ENCODE measurements at regions not wholly inside any gene's neighbourhood (a gene's known extent, or its start where the extent isn't known, plus 50 kb on each side); places are given as distances from the start of the nearest gene placed in this dataset.
A peak's percentile ranks its signal among the peaks of the same experiment; 100 is the strongest.
"Not testable (repeated sequence)": the region's sequence is repeated elsewhere in the genome, so short reads cannot be mapped to it uniquely, and the experiment has no call there.

GRCh38 chr13:33418224-33418953, 132.8 kb upstream of the STARD13 start:
- DNase-seq: not testable (repeated sequence)

DNA sequence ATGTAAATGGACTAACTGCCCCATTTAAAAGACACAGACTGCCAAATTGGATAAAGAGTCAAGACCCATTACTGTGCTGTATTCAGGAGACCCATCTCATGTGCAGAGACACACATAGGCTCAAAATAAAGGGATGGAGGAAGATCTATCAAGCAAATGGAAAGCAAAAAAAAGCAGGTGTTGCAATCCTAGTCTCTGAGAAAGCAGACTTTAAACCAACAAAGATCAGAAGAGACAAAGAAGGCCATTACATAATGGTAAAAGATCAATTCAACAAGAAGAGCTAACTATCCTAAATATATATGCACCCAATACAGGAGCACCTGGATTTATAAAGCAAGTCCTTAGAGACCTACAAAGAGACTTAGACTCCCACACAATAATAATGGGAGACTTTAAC, 134.6 kb upstream of the STARD13 start:
- DNase-seq: not testable (repeated sequence)

DNA sequence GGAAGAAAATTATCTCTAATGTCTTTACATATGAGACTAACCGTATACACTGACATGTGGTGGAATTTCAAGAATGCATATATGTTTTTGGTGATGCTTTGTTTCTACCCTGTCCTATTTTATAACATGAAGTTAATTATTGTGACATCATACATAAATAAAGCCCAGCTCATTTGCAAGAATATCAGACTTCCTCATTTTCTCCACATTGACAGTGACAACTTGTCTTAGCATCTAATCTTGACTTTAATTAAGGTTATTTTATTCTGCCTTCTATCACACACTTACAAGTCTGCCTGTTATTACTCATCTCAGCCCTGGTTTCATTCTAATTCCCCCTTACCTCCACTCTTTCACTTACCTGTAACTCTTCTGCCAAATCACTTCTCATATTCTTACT, 140.6 kb upstream of the STARD13 start:
- DNase-seq: no peak

DNA sequence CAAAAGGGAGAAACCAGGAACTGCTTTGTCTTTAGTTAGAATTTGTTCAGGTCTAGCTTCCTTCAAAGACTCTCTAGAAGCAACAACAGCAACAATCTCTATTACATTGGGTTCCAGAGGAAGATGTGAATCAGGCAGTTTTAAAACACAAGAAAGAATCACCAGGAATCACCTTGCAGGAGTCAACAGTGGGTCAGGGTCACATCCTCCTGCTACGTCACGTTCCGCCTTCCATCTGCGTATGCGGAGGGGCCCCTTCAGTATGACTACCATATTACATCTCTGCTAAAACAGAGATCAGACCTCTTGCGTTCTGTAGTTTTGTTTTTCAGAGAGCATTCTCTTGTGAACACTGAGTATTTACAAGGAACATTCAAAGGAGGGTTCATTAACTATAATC, 147.8 kb upstream of the STARD13 start:
- DNase-seq: no peak

DNA sequence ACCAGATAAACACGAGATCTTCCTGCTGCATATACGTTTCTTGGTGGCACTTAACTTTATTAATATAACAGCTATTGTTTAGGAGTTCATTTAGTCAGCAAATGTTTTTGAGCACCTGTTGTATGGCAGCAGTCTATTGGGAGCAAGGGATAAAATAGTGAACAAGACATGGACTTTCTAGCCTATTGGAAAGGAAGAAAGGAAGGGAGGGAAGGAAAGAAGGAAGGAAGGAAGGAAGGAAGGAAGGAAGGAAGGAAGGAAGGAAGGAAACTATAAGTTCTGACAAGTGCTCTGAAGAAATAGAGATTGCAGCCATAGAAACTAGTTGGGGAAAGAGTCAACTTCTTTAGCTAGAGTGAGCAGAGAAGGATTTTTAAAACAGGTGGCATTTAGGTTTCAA, 149.1 kb upstream of the STARD13 start:
- DNase-seq: no peak

DNA sequence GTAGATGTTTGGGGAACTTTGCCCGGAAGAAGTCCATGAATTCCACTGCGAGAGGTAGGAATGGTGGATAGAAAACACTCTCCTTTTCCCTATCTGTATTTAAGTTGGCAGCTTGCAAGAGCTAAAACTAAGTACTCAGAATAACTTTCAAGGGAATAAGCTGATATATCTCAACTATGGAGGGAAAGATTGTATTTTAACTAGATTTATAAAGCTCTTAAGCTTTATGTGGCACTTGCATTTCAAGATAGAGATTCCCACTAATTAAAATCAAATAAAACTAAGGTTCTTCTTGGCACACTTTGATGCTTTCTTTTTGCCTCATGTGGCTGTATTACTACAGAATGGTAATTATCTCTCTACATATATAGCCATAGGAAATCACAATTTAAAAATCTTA, 149.7 kb upstream of the STARD13 start:
- no peak for DNase-seq

DNA sequence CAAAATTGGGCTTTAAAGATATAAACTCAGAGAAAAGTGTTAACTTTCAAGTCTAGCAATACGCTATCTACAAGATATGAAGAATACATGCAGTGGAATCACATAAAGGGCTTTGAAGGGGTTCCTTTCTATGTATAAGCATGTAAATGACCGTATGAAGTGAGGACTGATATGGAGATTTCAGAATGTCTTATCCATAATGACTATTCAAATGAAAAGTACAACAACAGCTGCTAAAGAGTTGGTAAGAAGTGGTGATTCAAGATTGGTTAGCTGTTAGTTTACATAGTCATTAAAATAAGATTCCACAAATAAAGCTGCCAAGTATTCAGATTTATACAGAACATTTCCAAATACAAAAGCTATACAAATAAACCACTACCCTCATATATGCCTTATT, 153.4 kb upstream of the STARD13 start:
- DNase-seq: no peak

DNA sequence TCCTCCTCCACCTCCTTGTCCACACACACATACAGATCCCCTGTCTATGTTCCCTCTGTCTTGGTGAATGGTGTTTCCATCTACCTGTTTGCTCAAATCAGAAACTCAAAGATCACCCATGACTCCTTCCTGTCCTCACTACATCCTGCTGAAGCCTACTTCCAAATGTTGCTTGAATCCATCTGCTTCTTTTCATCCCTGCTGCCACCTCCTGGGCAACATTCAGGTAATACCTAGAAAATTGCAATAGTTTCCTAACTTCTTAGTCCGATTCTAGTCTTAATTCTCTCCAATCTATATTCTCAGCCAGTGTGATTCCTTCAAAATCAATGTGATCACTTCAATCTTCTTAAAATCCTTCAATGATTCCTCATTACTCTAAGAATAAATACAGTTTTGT, 155.5 kb upstream of the STARD13 start:
- peak; percentile 7 for DNase-seq

DNA sequence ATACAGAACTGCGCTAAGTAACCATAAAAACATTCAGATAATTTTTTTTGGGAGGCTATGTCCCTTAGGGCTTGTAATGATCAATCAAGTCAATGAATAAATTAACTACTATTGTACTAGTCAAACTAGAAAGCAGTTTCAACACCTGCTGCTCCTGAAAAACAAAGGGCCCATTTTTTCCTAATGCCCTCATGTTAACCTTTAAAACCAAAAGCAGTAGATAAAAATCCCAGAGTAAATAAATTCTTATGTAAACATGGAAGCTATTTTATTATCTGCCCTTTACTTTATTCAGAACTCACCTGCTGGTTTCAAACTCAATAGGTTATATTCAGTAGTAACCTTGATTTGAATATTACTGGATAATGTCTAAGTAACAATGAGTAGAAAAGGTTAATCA, 159.5 kb upstream of the STARD13 start:
- no peak for DNase-seq

DNA sequence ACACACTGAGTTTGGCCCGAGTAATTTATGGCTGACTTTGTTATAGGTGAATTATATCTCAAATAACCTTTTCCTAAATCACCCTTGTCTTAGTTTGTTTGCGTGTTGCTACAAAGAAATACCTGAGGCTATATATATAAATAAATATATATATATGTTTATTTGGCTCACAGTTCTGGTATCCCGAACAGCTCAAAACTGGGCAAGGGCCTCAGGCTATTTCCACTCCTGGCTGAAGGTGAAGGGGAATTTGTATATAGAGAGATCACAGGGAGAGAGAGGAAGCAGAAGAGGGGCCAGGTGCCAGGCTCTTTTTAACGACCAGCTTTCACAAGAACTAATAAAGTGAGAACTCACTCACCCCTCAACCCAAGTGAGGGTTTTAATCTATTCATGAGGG, 159.9 kb upstream of the STARD13 start:
- no peak for DNase-seq

GRCh38 chr13:33446821-33447725, 161.5 kb upstream of the STARD13 start:
- DNase-seq: no peak

DNA sequence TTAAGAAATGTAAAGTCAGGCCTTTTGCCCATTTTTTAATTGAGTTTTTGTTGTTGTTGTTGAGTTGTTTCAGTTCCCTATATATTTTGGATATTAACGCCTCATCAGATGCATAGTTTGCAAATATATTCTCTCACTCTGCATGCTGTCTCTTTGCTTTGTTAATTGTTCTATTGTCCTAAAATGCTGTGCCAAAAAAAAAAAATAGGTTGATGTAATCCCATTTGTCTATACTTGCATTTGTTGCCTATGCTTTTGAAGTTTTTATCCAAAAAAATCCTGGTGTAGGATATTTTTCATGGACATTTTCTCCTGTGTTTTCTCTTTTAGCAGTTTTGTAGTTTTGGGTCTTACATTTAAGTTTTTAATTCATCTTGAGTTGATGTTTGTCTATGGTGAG, 163.3 kb upstream of the STARD13 start:
- no peak for DNase-seq

- DNase-seq: no peak
Observed at GRCh38 chr13:33450956-33451709, 165.6 kb upstream of the STARD13 start.

DNA sequence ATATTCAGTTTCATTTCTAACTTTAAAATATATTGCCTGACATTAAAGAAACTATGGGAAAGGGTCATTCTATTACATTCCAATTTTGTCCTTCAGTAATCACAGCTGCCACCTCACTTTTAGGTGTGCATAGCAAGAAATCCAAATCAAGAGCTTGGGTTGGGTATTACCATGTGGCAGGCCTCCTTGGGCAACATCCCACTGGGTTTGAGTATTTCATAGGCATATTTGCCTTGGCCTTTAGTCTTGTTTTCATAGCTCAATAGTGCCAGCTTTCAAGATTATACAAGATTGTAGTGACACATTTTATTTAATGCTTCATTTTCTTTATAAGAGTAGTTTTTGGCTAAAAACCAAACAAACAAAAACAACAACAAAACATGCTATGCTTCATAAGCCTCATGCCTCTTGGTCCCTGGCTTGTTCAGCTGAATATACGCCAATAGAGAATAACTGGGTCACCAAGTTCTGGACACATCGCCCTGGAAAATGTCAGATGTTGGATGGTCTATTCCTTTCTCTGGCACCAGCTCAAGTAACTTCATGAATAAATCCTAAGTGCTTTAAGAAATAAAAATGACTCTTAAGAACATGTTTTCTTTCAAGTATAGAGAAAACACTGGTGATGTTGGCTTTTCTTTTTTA, 167.4 kb upstream of the STARD13 start:
- DNase-seq: no peak

DNA sequence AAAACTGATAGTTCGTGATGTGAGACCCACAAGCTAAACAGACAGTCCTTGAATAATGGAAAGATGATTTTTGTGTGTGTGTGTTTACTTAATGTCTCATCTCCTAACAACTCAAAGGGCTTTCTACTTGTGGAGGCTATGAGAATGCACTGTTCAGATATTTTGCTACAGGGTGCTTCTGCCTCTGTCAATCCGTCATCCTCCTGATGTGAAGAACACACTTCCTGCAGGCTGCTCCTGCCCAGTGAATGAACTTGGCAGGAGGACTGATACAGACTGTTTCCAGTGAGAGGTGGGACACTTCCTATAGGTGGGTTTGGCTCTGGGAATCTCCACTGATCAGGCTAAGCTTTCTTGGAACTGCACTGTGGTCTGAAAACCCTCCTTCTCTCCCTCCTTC, 168.4 kb upstream of the STARD13 start:
- DNase-seq: no peak

- no peak for DNase-seq
Observed at GRCh38 chr13:33454844-33455705, 169.5 kb upstream of the STARD13 start.

GRCh38 chr13:33459702-33460101, 174.1 kb upstream of the STARD13 start:
- no peak for DNase-seq

DNA sequence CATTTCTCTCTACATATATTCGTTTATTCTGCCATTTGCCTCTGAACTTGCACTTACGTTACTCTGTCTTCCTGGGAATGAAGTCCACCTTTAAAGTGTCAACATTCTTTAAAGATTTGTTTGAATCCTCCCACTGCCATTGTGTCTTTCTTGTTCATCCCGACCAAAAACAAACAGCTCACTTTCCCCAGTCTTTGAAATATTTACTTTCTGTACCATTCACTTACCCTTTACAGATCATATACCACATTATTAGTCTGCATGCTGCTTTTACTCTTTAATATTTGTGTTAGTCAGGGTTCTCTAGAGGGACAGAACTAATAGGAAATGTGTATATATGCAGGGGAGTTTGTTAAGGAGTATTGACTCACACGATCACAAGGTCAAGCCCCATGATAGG, 176.6 kb upstream of the STARD13 start:
- DNase-seq: no peak

GRCh38 chr13:33464345-33464744, 178.8 kb upstream of the STARD13 start:
- no peak for DNase-seq

- DNase-seq: no peak
Observed at GRCh38 chr13:33466262-33466661, 180.7 kb upstream of the STARD13 start.

DNA sequence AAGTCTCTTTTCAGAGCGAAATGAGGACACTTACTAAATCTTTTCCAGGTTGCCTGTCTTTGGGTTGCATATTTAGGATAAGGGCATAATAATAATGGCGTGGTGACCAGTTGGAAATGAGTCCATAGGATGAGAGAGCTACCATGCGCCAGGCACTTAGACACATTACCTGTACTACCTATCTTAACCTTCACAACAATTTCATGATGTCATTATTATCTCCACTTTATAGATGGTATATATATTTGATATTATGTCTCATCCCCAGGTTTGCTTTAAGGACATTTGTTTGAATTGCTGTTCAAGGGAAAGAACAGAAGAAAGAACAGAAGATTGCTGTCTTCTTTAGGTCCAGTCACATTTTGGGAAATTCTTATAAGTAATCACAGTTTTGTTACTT, 182.0 kb upstream of the STARD13 start:
- no peak for DNase-seq

DNA sequence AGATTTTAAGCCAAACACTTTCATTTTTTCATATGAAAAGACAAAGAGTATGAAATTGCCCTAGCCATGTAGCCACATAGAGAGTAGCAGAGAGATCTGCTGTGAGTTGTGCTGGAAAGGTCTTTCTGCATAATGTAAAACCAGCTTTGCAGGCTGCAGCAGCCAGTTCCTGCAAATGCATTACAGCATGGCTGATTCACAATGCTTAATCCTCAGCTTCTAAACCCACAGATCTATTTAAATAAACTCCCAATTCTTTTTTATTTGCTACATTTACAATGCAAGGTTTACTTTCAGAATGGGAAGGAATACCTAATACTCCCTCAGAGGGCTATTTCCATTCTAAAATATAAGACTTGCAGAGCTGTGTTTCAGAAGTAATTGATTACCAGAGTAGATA, 185.6 kb upstream of the STARD13 start:
- DNase-seq: no peak
